Liver (tissue), 7 donors: ENCODE measurements at regions not wholly inside any gene's neighbourhood (a gene's known extent, or its start where the extent isn't known, plus 50 kb on each side); places are given as distances from the start of the nearest gene placed in this dataset.

ENCODE experiments used
- DNase-seq: peaks from one replicate; pipeline ENCODE4 v3.0.0-alpha.2; 2017; ENCODE audit warnings: low spot score
- H3K27ac ChIP-seq, 2 donors: one replicate each; pipeline ENCODE4 v1.7.0; 2013; ENCODE audit warnings: inconsistent platforms in 2 of 2, low read length in 2 of 2, control low read depth in 1 of 2, low read depth in 1 of 2, mild to moderate bottlenecking in 1 of 2
- H3K27me3 ChIP-seq, 4 donors: one replicate each; pipeline versions ENCODE4 v1.6.1 to v1.7.0; 2013; ENCODE audit warnings: low read length in 3 of 4, inconsistent platforms in 1 of 4, mild to moderate bottlenecking in 1 of 4, moderate library complexity in 1 of 4; ENCODE audit not compliant: control insufficient read depth in 4 of 4, insufficient read depth in 4 of 4
- H3K36me3 ChIP-seq, 4 donors: one replicate each; pipeline versions ENCODE4 v1.6.1 to v1.7.0; 2013; ENCODE audit warnings: low read length in 3 of 4, mild to moderate bottlenecking in 3 of 4, low read depth in 1 of 4, moderate library complexity in 1 of 4; ENCODE audit not compliant: control insufficient read depth in 4 of 4, insufficient read depth in 3 of 4
- H3K4me1 ChIP-seq, 4 donors: one replicate each; pipeline versions ENCODE4 v1.6.1 to v1.7.0; 2013; ENCODE audit warnings: low read length in 3 of 4, mild to moderate bottlenecking in 3 of 4, moderate library complexity in 1 of 4; ENCODE audit not compliant: control insufficient read depth in 4 of 4, insufficient read depth in 4 of 4
- H3K4me3 ChIP-seq, 3 donors: one replicate each; pipeline versions ENCODE4 v1.6.1 to v1.7.0; 2013; ENCODE audit warnings: low read length in 3 of 3, control low read depth in 1 of 3, low read depth in 1 of 3, mild to moderate bottlenecking in 1 of 3
- H3K9ac ChIP-seq, 2 donors: one replicate each; pipeline ENCODE4 v1.7.0; 2013; ENCODE audit warnings: low read length in 2 of 2, mild to moderate bottlenecking in 2 of 2, moderate library complexity in 2 of 2, control low read depth in 1 of 2, low read depth in 1 of 2
- H3K9me3 ChIP-seq, 4 donors: one replicate each; pipeline versions ENCODE4 v1.6.1 to v1.7.0; 2013; ENCODE audit warnings: low read length in 3 of 4; ENCODE audit not compliant: control insufficient read depth in 4 of 4
- EGR1 ChIP-seq, 2 donors: IDR thresholded peaks; 2 replicates each; pipeline ENCODE4 v1.6.1; 2016 to 2018; ENCODE audit warnings: antibody characterized with exemption in 2 of 2, low read depth in 2 of 2
- FOXA1 ChIP-seq: IDR thresholded peaks from 2 replicates; pipeline ENCODE4 v1.6.1; 2016; ENCODE audit warnings: antibody characterized with exemption
- FOXA2 ChIP-seq: IDR thresholded peaks from 2 replicates; pipeline ENCODE4 v1.6.1; 2016; ENCODE audit warnings: antibody characterized with exemption
- HNF4A ChIP-seq, 2 donors: conservative IDR thresholded peaks; 2 replicates each; pipeline ENCODE4 v1.6.1; 2016; ENCODE audit warnings: antibody characterized with exemption in 2 of 2, mild to moderate bottlenecking in 2 of 2
- HNF4G ChIP-seq: IDR thresholded peaks from 2 replicates; pipeline ENCODE4 v1.6.1; 2016; ENCODE audit warnings: antibody characterized with exemption
- JUND ChIP-seq, 2 donors: IDR thresholded peaks; 2 replicates each; pipeline ENCODE4 v1.6.1; 2016; ENCODE audit warnings: antibody characterized with exemption in 2 of 2
- RAD21 ChIP-seq, 2 donors: IDR thresholded peaks; 2 replicates each; pipeline ENCODE4 v1.6.1; 2016; ENCODE audit warnings: antibody characterized with exemption in 2 of 2, mild to moderate bottlenecking in 2 of 2
- RXRA ChIP-seq, 2 donors: IDR thresholded peaks; 2 replicates each; pipeline ENCODE4 v1.6.1; 2017 to 2018; ENCODE audit warnings: antibody characterized with exemption in 2 of 2, mild to moderate bottlenecking in 1 of 2
- SP1 ChIP-seq: IDR thresholded peaks from 2 replicates; pipeline ENCODE4 v1.6.1; 2018; ENCODE audit warnings: antibody characterized with exemption, mild to moderate bottlenecking
- TAF1 ChIP-seq: conservative IDR thresholded peaks from 2 replicates; pipeline ENCODE4 v1.6.1; 2016; ENCODE audit warnings: antibody characterized with exemption, mild to moderate bottlenecking
- WGBS: extraction: QIAGEN DNeasy Blood & Tissue Kit; methylation state at CpG from one replicate; pipeline ENCODE4 v1.1.7; 2013; 5-methylcytosine and 5-hydroxymethylcytosine counted together
- TF ChIP-seq, protein P1 (sequence below): IDR thresholded peaks from 2 replicates; pipeline ENCODE4 v1.6.1; 2016; ENCODE audit warnings: antibody characterized with exemption
- TF ChIP-seq, protein P2 (sequence below): IDR thresholded peaks from 2 replicates; pipeline ENCODE4 v1.6.1; 2016; ENCODE audit warnings: antibody characterized with exemption
- TF ChIP-seq, protein P3 (sequence below): IDR thresholded peaks from 2 replicates; pipeline ENCODE4 v1.6.1; 2016; ENCODE audit warnings: antibody characterized with exemption
- donor health status: healthy.
- donor health status: healthy.
- donor health status: healthy.
- donor health status: healthy.

DNA sequence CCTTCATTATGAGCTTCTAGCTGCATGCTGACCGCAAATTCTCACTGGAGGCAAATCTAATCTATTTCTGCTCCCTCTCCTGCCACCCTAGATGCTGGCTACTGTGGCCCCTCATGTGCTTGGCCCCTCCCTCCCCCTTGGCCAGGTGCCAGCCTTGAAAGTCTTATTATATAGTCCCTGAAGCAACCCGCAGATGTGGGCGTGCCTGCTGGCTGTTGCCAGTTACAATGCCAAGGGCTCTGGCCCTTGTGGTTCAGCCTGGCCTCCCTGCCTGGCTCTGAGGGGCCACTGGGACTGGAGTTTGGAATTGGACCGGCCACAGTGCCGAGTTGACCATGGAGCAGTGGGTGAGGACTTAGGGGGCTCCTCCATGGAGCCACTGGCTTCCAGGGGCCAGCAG, 78.9 kb upstream of the ACTRT2 start (continued):
- no peak for TF ChIP-seq EGR1 (IDR thresholded peaks at IDR 0.05; ENCODE audit: low read depth in 2 of 2)
- TF ChIP-seq, protein P1, sequence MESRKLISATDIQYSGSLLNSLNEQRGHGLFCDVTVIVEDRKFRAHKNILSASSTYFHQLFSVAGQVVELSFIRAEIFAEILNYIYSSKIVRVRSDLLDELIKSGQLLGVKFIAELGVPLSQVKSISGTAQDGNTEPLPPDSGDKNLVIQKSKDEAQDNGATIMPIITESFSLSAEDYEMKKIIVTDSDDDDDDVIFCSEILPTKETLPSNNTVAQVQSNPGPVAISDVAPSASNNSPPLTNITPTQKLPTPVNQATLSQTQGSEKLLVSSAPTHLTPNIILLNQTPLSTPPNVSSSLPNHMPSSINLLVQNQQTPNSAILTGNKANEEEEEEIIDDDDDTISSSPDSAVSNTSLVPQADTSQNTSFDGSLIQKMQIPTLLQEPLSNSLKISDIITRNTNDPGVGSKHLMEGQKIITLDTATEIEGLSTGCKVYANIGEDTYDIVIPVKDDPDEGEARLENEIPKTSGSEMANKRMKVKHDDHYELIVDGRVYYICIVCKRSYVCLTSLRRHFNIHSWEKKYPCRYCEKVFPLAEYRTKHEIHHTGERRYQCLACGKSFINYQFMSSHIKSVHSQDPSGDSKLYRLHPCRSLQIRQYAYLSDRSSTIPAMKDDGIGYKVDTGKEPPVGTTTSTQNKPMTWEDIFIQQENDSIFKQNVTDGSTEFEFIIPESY = no peak
- TF ChIP-seq FOXA2 = no peak
- no peak for TF ChIP-seq HNF4G
- no peak for TF ChIP-seq HNF4A (conservative IDR thresholded peaks at IDR 0.05)

DNA sequence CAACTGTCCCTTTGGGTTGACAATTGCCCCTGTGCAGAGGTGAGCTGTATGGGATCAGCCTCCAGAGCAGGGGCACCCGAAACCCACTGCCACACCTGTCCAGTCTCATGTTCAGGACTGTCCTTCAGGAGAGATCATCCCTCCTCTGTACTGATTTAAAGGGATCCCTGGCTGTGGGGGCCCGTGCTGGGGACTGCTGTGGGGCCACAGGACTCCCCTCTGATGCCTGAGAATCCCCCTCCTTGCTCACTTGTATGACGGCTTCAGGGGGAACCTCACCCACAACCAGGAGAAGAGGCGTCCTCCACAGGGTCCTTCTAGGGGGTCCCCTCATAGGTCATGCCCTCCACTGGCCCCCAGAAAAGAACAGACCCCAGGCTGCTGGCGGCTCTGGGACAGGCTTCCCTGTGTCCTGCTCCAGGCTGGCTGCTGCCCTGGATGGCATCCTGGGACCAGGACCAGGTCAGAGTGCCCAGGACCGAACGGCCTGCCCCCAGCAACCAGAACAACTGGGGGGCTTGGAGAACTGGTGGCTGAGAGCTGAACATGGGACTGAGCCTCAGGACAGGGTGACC, 77.5 kb upstream of the ACTRT2 start:
- Histone ChIP-seq H3K9me3 (peaks cover 0 to 13% (median 10%) of the 10 kb centered on the region in 4 donors), H3K36me3 (no peaks in the 10 kb centered on the region), H3K4me1 (no peaks in the 10 kb centered on the region), H3K4me3 (no peak overlapping the region), H3K27ac (no peak overlapping the region), H3K27me3 (peaks cover 0 to 7% (median 3%) of the 10 kb centered on the region in 4 donors), H3K9ac (no peak overlapping the region)
- 72% methylated on average over 7 of the region's 7 CpGs for WGBS
- TF ChIP-seq HNF4G (no peak), HNF4A (conservative IDR thresholded peaks at IDR 0.05) (no peak), SP1 (no peak), EGR1 (IDR thresholded peaks at IDR 0.05; ENCODE audit: low read depth in 2 of 2) (no peak), RAD21 (IDR thresholded peaks at IDR 0.05) (no peak), FOXA1 (no peak)
- TF ChIP-seq, protein P2, sequence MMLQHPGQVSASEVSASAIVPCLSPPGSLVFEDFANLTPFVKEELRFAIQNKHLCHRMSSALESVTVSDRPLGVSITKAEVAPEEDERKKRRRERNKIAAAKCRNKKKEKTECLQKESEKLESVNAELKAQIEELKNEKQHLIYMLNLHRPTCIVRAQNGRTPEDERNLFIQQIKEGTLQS = no peak
- TF ChIP-seq, protein P1 = no peak
- no peak for DNase-seq

DNA sequence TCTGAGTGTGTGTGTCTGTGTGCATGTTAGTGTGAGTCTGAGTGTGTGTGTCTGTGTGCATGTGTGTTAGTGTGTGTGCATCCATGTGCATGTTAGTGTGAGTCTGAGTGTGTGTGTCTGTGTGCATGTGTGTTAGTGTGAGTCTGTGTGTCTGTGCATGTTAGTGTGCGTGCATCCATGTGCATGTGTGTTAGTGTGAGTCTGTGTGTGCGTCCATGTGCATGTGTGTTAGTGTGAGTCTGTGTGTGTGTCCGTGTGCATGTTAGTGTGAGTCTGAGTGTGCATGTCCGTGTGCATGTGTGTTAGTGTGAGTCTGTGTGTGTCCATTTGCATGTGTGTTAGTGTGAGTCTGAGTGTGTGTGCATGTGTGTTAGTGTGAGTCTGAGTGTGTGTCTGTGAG, 76.6 kb upstream of the ACTRT2 start:
- H3K27ac ChIP-seq = no peak overlapping the region
- TF ChIP-seq, protein P1 = no peak
- TF ChIP-seq TAF1 = no peak
- TF ChIP-seq RAD21 (IDR thresholded peaks at IDR 0.05) = no peak
- TF ChIP-seq HNF4A (conservative IDR thresholded peaks at IDR 0.05) = no peak
- TF ChIP-seq, protein P3, sequence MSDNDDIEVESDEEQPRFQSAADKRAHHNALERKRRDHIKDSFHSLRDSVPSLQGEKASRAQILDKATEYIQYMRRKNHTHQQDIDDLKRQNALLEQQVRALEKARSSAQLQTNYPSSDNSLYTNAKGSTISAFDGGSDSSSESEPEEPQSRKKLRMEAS = no peak
- TF ChIP-seq SP1 = no peak
- no peak for TF ChIP-seq FOXA1
- no peak for TF ChIP-seq JUND (IDR thresholded peaks at IDR 0.05)
- TF ChIP-seq, protein P2 = no peak
- TF ChIP-seq RXRA (IDR thresholded peaks at IDR 0.05) = no peak
- no peak overlapping the region for H3K9ac ChIP-seq
- H3K4me3 ChIP-seq = no peak overlapping the region
- WGBS = 87% methylated on average over 4 of the region's 4 CpGs
- peaks cover 0 to 13% (median 9%) of the 10 kb centered on the region in 4 donors for H3K9me3 ChIP-seq
- DNase-seq = no peak
- H3K36me3 ChIP-seq = no peaks in the 10 kb centered on the region
- peaks cover 0 to 7% (median 3%) of the 10 kb centered on the region in 4 donors for H3K27me3 ChIP-seq
- no peaks in the 10 kb centered on the region for H3K4me1 ChIP-seq
